Panc1 (cell line): ENCODE measurements at regions not wholly inside any gene's neighbourhood (a gene's known extent, or its start where the extent isn't known, plus 50 kb on each side); places are given as distances from the start of the nearest gene placed in this dataset.

ENCODE experiments used
- ATAC-seq: fragments of 200-7000 bp; cut with Tn5 transposase; 2 replicates; pipeline ENCODE4 v1.9.1; 2020; ENCODE audit warnings: mild to moderate bottlenecking, moderate library complexity
- BruUV-seq: library from RNA; stranded (reverse); fragments of 400-500 nt; replicated peaks from 2 replicates; lab custom pipeline; 2021; lab: Mats Ljungman, UMichigan
- CTCF ChIA-PET: fragments of 300-600 bp; sonication (Branson Sonifier 250); formaldehyde crosslinking; loops from one replicate; lab custom pipeline; 2022; ENCODE audit warnings: antibody characterized with exemption; lab: Charles Lee
- POLR2A ChIA-PET: fragments of 300-600 bp; sonication (Branson Sonifier 250); formaldehyde crosslinking; loops from one replicate; lab custom pipeline; 2022; ENCODE audit warnings: antibody characterized with exemption; lab: Charles Lee
- DNase-seq: peaks from one replicate; pipeline ENCODE4 v3.0.0-alpha.2; 2010; ENCODE audit warnings: low read depth, low spot score
- H3K27ac ChIP-seq: 2 replicates; pipeline ENCODE4 v1.5.1; 2011; ENCODE audit warnings: mild to moderate bottlenecking, low read length, inconsistent platforms
- H3K27me3 ChIP-seq: fragments of 200-500 bp; sonication (Bioruptor generic); 2 replicates; pipeline ENCODE4 v1.6.0; 2014; ENCODE audit warnings: low read length, inconsistent platforms; ENCODE audit not compliant: control insufficient read depth, insufficient read depth
- H3K36me3 ChIP-seq: fragments of 200-500 bp; sonication (Bioruptor generic); 2 replicates; pipeline ENCODE4 v1.5.1; 2014; ENCODE audit warnings: inconsistent platforms, mild to moderate bottlenecking, low read length, moderate library complexity; ENCODE audit not compliant: control insufficient read depth, insufficient read depth
- H3K4me1 ChIP-seq: 2 replicates; pipeline ENCODE4 v1.5.1; 2011; ENCODE audit warnings: inconsistent platforms, mild to moderate bottlenecking, low read length, moderate library complexity; ENCODE audit not compliant: control insufficient read depth, insufficient read depth
- H3K4me3 ChIP-seq, 2 experiments: 2 replicates each; pipeline ENCODE4 v1.5.1; 2011 to 2012; ENCODE audit warnings: low read depth in 2 of 2, low read length in 2 of 2, mild to moderate bottlenecking in 2 of 2, inconsistent platforms in 1 of 2, moderate library complexity in 1 of 2
- H3K9me3 ChIP-seq: fragments of 200-500 bp; sonication (Bioruptor generic); 2 replicates; pipeline ENCODE4 v1.5.1; 2014; ENCODE audit warnings: low read depth, mild to moderate bottlenecking, inconsistent platforms, low read length, moderate library complexity; ENCODE audit not compliant: control insufficient read depth, insufficient read depth
- POLR2AphosphoS5 ChIP-seq: IDR thresholded peaks from 2 replicates; pipeline ENCODE4 v1.6.1; 2012; ENCODE audit warnings: mild to moderate bottlenecking, low read depth, low read length, moderate library complexity
- SIN3A ChIP-seq: IDR thresholded peaks from 2 replicates; pipeline ENCODE4 v1.6.1; 2012; ENCODE audit warnings: low read depth, mild to moderate bottlenecking, low read length, moderate library complexity, borderline replicate concordance; ENCODE audit not compliant: insufficient read depth
- TCF7L2 ChIP-seq: IDR thresholded peaks from 2 replicates; pipeline ENCODE4 v1.6.1; 2011; ENCODE audit warnings: mild to moderate bottlenecking, low read depth, low read length, inconsistent platforms
- in situ Hi-C: cut with HindIII; loops from 2 replicates; pipeline ENCODE4 v1.10.0; 2016; ENCODE audit warnings: low sequenced_read_pairs, low pct_unique_long_range_greater_than_20kb
- intact Hi-C: fragments of 100-400 bp; cut with micrococcal nuclease; formaldehyde crosslinking; loops from one replicate; pipeline ENCODE4 v1.10.0; 2022; ENCODE audit not compliant: unreplicated experiment
- TF ChIP-seq, protein P1 (sequence below): fragments of 450-650 bp; IDR thresholded peaks from 2 replicates; pipeline ENCODE4 v1.5.1; 2017; ENCODE audit warnings: mild to moderate bottlenecking
- TF ChIP-seq, protein P2 (sequence below), 2 experiments: IDR thresholded peaks; 2 replicates each; pipeline ENCODE4 v1.6.1; 2011 to 2012; ENCODE audit warnings: low read depth in 2 of 2, control low read depth in 1 of 2, low read length in 1 of 2, mild to moderate bottlenecking in 1 of 2, moderate library complexity in 1 of 2; ENCODE audit not compliant: insufficient read depth in 1 of 2

DNA sequence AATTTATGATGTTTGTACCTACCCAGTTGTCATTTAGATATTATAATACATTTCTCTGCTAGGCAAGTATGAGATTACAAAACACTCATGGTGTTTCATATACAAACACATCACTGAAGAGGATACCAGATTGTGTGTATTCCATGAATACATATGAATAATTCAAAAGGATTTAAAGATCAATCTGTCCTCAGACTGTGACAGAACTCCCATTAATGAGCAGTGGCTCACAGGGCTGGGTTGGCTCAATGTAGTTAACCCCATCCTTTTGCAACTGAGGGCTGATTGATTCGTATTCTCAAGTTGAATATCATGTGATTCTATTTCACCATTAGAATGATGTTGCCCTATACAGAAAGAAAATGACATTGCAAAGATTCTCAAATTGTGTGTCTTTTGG lies 79.6 kb upstream of the SPANXN2 start:
- no TSS peak for BruUV-seq

DNA sequence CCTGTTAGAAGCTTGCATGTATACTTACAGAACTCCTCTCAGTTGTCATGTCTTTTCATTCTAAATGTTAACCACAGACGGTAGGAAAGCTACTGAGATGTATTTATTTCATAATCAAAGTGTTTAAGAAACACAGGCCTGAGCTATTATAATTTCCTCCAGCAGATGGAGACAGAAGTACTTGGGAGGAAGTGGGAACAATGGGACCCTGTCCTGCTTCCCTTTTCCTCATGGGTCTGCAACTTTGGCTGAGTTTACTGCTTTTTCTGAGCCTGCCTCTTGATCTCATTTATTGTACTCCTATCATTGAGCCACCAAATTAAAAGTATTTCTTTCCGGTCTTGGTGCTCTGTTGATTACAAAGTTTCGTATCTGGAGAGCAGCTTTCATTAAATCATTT lies 67.7 kb upstream of the SPANXN2 start:
- ChIA-PET POLR2A (no interaction called here), CTCF (interaction anchor here (0.8 kb wide), 1 partner anchor 771 kb away, joined by 4 read pairs; no protein-coding TSS in a partner anchor)
- intact Hi-C loops = no loop called here
- H3K4me3 ChIP-seq = no peak overlapping the region
- ATAC-seq (no peak), DNase-seq (peak; percentile 2)
- H3K9me3 ChIP-seq = no peaks in the 10 kb centered on the region
- in situ Hi-C loops = no loop called here
- H3K36me3 ChIP-seq = no peaks in the 10 kb centered on the region
- TF ChIP-seq, protein P1, sequence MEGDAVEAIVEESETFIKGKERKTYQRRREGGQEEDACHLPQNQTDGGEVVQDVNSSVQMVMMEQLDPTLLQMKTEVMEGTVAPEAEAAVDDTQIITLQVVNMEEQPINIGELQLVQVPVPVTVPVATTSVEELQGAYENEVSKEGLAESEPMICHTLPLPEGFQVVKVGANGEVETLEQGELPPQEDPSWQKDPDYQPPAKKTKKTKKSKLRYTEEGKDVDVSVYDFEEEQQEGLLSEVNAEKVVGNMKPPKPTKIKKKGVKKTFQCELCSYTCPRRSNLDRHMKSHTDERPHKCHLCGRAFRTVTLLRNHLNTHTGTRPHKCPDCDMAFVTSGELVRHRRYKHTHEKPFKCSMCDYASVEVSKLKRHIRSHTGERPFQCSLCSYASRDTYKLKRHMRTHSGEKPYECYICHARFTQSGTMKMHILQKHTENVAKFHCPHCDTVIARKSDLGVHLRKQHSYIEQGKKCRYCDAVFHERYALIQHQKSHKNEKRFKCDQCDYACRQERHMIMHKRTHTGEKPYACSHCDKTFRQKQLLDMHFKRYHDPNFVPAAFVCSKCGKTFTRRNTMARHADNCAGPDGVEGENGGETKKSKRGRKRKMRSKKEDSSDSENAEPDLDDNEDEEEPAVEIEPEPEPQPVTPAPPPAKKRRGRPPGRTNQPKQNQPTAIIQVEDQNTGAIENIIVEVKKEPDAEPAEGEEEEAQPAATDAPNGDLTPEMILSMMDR = peak; percentile 56
- no peak for TF ChIP-seq SIN3A
- H3K27me3 ChIP-seq = no peaks in the 10 kb centered on the region
- H3K27ac ChIP-seq = no peak overlapping the region
- no TSS peak for BruUV-seq
- no peaks in the 10 kb centered on the region for H3K4me1 ChIP-seq

More for the DNA sequence above, 79.6 kb upstream of the SPANXN2 start:
- Histone ChIP-seq H3K4me1 (no peaks in the 10 kb centered on the region), H3K27me3 (no peaks in the 10 kb centered on the region), H3K27ac (no peak overlapping the region), H3K9me3 (no peaks in the 10 kb centered on the region), H3K4me3 (no peak overlapping the region), H3K36me3 (no peaks in the 10 kb centered on the region)
- no peak for ATAC-seq
- DNase-seq = no peak
- ChIA-PET POLR2A (no interaction called here), CTCF (no interaction called here)
- intact Hi-C loops (no loop called here), in situ Hi-C loops (no loop called here)
- TF ChIP-seq POLR2AphosphoS5 (no peak), TCF7L2 (no peak), SIN3A (no peak)
- TF ChIP-seq, protein P2, sequence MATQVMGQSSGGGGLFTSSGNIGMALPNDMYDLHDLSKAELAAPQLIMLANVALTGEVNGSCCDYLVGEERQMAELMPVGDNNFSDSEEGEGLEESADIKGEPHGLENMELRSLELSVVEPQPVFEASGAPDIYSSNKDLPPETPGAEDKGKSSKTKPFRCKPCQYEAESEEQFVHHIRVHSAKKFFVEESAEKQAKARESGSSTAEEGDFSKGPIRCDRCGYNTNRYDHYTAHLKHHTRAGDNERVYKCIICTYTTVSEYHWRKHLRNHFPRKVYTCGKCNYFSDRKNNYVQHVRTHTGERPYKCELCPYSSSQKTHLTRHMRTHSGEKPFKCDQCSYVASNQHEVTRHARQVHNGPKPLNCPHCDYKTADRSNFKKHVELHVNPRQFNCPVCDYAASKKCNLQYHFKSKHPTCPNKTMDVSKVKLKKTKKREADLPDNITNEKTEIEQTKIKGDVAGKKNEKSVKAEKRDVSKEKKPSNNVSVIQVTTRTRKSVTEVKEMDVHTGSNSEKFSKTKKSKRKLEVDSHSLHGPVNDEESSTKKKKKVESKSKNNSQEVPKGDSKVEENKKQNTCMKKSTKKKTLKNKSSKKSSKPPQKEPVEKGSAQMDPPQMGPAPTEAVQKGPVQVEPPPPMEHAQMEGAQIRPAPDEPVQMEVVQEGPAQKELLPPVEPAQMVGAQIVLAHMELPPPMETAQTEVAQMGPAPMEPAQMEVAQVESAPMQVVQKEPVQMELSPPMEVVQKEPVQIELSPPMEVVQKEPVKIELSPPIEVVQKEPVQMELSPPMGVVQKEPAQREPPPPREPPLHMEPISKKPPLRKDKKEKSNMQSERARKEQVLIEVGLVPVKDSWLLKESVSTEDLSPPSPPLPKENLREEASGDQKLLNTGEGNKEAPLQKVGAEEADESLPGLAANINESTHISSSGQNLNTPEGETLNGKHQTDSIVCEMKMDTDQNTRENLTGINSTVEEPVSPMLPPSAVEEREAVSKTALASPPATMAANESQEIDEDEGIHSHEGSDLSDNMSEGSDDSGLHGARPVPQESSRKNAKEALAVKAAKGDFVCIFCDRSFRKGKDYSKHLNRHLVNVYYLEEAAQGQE (IDR thresholded peaks at IDR 0.05; ENCODE audit: insufficient read depth in 1 of 2, low read depth in 2 of 2, low read length in 1 of 2) = no peak
- TF ChIP-seq, protein P1 = no peak
